SH-SY5Y (cell line): ENCODE measurements at regions not wholly inside any gene's neighbourhood (a gene's known extent, or its start where the extent isn't known, plus 50 kb on each side); places are given as distances from the start of the nearest gene placed in this dataset.

Source experiments
- GATA2 ChIP-seq: IDR thresholded peaks from 2 replicates; pipeline ENCODE4 v1.6.1; 2011; ENCODE audit warnings: mild to moderate bottlenecking, low read depth, low read length
- GATA3 ChIP-seq: IDR thresholded peaks from 2 replicates; pipeline ENCODE4 v1.6.1; 2011; ENCODE audit warnings: low read depth, mild to moderate bottlenecking, low read length, moderate library complexity

GRCh38 chr10:118447478-118448270, 105.5 kb upstream of the FAM204A start:
- no peak for TF ChIP-seq GATA2
- TF ChIP-seq GATA3: no peak
